MM.1S (cell line): ENCODE measurements at regions not wholly inside any gene's neighbourhood (a gene's known extent, or its start where the extent isn't known, plus 50 kb on each side); places are given as distances from the start of the nearest gene placed in this dataset.

ENCODE experiments used
- DNase-seq: peaks from one replicate; pipeline ENCODE4 v3.0.0-alpha.2; 2015
- H2AFZ ChIP-seq: fragments of 300-600 bp; sonication (generic); 2 replicates; pipeline ENCODE4 v1.6.0; 2016; ENCODE audit warnings: antibody characterized with exemption, low read length
- H3F3A ChIP-seq: fragments of 300-600 bp; sonication (generic); 2 replicates; pipeline ENCODE4 v1.6.1; 2016; ENCODE audit warnings: mild to moderate bottlenecking, antibody characterized with exemption, low read length, moderate library complexity, mixed read lengths; ENCODE audit not compliant: insufficient read depth
- H3K27ac ChIP-seq: fragments of 300-600 bp; sonication (generic); 2 replicates; pipeline ENCODE4 v1.5.1; 2016; ENCODE audit warnings: mild to moderate bottlenecking, low read length
- H3K27me3 ChIP-seq: fragments of 300-600 bp; sonication (generic); replicated peaks from 2 replicates; pipeline ENCODE4 v1.6.0; 2016; ENCODE audit warnings: low read length; ENCODE audit not compliant: insufficient read depth
- H3K36me3 ChIP-seq: fragments of 300-600 bp; sonication (generic); replicated peaks from 2 replicates; pipeline ENCODE4 v1.6.1; 2016; ENCODE audit warnings: mild to moderate bottlenecking, low read length, mixed read lengths; ENCODE audit not compliant: insufficient read depth
- H3K4me1 ChIP-seq: fragments of 300-600 bp; sonication (generic); 2 replicates; pipeline ENCODE4 v1.6.1; 2016; ENCODE audit warnings: low read length, mixed read lengths
- H3K4me2 ChIP-seq: fragments of 300-600 bp; sonication (generic); 2 replicates; pipeline ENCODE4 v1.6.0; 2016; ENCODE audit warnings: low read depth, low read length
- H3K4me3 ChIP-seq: fragments of 300-600 bp; sonication (generic); 2 replicates; pipeline ENCODE4 v1.5.1; 2016; ENCODE audit warnings: low read length, mixed read lengths
- H3K79me2 ChIP-seq: fragments of 300-600 bp; sonication (generic); 2 replicates; pipeline ENCODE4 v1.6.1; 2016; ENCODE audit warnings: mixed run types, low read length, mixed read lengths
- H3K9ac ChIP-seq: fragments of 300-600 bp; sonication (generic); 2 replicates; pipeline ENCODE4 v1.6.1; 2016; ENCODE audit warnings: low read length, mixed read lengths
- H3K9me2 ChIP-seq: fragments of 300-600 bp; sonication (generic); replicated peaks from 2 replicates; pipeline ENCODE4 v1.6.1; 2016; ENCODE audit warnings: mild to moderate bottlenecking, low read length, mixed read lengths; ENCODE audit not compliant: insufficient read depth
- H3K9me3 ChIP-seq: fragments of 300-600 bp; sonication (generic); replicated peaks from 2 replicates; pipeline ENCODE4 v1.6.1; 2016; ENCODE audit warnings: mild to moderate bottlenecking, low read length, mixed read lengths; ENCODE audit not compliant: insufficient read depth
- H4K20me1 ChIP-seq: fragments of 300-600 bp; sonication (generic); 2 replicates; pipeline ENCODE4 v1.6.1; 2016; ENCODE audit warnings: mild to moderate bottlenecking, low read length, moderate library complexity, mixed read lengths; ENCODE audit not compliant: insufficient read depth
- EZH2 ChIP-seq: fragments of 300-600 bp; sonication (generic); optimal IDR thresholded peaks from 2 replicates; pipeline ENCODE3; 2017; ENCODE audit warnings: low read depth, mild to moderate bottlenecking, antibody characterized with exemption, low read length, mixed read lengths
- EZH2phosphoT487 ChIP-seq: fragments of 300-600 bp; sonication (generic); IDR thresholded peaks from 2 replicates; pipeline ENCODE4 v1.6.1; 2018; ENCODE audit warnings: antibody characterized with exemption, low read length
- TF ChIP-seq, protein P1 (sequence below): fragments of 300-600 bp; sonication (generic); IDR thresholded peaks from 2 replicates; pipeline ENCODE4 v1.5.1; 2016; ENCODE audit warnings: antibody characterized with exemption, low read length, mixed read lengths

DNA sequence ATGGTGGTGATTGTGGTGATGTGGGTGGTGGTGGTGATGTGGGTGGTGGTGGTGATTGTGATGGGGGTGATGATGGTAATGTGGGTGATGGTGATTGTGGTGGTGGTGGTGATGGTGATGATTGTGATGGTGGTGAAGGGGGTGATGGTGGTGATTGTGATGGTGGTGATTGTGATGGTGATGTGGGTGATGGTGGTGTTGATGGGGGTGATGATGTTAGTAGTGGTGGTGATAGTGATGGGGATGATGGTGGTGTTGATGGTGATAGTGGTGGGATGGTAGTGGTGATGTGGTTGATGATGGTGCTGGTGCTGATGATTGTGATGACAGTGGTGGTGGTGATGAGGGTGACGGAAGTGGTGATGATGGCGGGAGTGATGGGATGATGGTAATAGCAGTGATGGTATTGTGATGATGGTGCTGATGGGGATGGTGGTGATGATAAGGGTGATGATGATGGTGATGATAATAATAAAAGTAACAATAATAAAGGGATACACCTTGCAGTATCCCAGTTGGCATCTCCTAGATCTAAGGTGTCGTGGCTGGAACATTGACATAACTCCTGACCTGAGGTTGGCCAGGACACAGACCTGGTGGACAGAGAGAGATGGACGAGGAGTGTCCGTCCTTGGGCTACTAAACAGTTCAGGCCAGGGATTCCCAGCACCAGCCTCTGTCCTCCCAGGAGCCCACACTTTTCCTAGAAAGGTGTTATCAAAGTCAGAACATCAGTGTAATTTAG, 344.5 kb downstream of the SEC14L1 start:
- no peaks in the 10 kb centered on the region for H3K27me3 ChIP-seq
- H2AFZ ChIP-seq, result no peak overlapping the region
- TF ChIP-seq EZH2phosphoT487 (no peak), EZH2 (no peak)
- TF ChIP-seq, protein P1, sequence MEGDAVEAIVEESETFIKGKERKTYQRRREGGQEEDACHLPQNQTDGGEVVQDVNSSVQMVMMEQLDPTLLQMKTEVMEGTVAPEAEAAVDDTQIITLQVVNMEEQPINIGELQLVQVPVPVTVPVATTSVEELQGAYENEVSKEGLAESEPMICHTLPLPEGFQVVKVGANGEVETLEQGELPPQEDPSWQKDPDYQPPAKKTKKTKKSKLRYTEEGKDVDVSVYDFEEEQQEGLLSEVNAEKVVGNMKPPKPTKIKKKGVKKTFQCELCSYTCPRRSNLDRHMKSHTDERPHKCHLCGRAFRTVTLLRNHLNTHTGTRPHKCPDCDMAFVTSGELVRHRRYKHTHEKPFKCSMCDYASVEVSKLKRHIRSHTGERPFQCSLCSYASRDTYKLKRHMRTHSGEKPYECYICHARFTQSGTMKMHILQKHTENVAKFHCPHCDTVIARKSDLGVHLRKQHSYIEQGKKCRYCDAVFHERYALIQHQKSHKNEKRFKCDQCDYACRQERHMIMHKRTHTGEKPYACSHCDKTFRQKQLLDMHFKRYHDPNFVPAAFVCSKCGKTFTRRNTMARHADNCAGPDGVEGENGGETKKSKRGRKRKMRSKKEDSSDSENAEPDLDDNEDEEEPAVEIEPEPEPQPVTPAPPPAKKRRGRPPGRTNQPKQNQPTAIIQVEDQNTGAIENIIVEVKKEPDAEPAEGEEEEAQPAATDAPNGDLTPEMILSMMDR, result no peak
- H3K9ac ChIP-seq, result no peak overlapping the region
- DNase-seq, result no peak
- no peak overlapping the region for H3K4me2 ChIP-seq
- no peaks in the 10 kb centered on the region for H4K20me1 ChIP-seq
- H3K9me3 ChIP-seq, result no peaks in the 10 kb centered on the region
- H3K4me3 ChIP-seq, result no peak overlapping the region
- H3K27ac ChIP-seq, result no peak overlapping the region
- no peaks in the 10 kb centered on the region for H3K4me1 ChIP-seq
- H3F3A ChIP-seq, result no peaks in the 10 kb centered on the region
- peaks cover 53% of the 10 kb centered on the region for H3K79me2 ChIP-seq
- no peaks in the 10 kb centered on the region for H3K36me3 ChIP-seq
- H3K9me2 ChIP-seq, result no peaks in the 10 kb centered on the region

DNA sequence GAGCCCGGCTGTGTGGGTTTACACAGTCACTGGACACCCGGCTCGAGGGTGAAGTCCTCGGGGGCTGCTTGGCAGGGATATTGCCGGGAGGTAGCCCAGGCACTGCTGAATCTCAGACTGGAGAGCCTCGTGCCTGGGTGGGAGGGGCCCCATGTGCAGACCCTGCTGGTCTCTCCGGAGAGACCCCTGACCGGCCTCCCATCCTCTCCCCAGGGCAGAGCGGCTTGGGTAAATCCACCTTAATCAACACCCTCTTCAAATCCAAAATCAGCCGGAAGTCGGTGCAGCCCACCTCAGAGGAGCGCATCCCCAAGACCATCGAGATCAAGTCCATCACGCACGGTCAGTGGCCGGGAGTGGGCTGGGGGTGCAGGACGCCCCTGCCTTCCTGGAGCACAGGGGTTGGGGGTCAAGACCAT, 346.5 kb downstream of the SEC14L1 start:
- Histone ChIP-seq H3K27me3 (no peaks in the 10 kb centered on the region), H3K4me3 (no peak overlapping the region), H3K9ac (no peak overlapping the region), H3K4me1 (peaks cover 2% of the 10 kb centered on the region), H3K4me2 (no peak overlapping the region), H3K9me3 (no peaks in the 10 kb centered on the region), H3K36me3 (no peaks in the 10 kb centered on the region), H3K9me2 (no peaks in the 10 kb centered on the region), H2AFZ (no peak overlapping the region), H3F3A (peaks cover 5% of the 10 kb centered on the region; the same call in 1 of the 2 replicates), H4K20me1 (no peaks in the 10 kb centered on the region), H3K79me2 (peaks cover 38% of the 10 kb centered on the region), H3K27ac (no peak overlapping the region)
- DNase-seq, result no peak
- TF ChIP-seq EZH2 (no peak), EZH2phosphoT487 (no peak)
- TF ChIP-seq, protein P1, result no peak

DNA sequence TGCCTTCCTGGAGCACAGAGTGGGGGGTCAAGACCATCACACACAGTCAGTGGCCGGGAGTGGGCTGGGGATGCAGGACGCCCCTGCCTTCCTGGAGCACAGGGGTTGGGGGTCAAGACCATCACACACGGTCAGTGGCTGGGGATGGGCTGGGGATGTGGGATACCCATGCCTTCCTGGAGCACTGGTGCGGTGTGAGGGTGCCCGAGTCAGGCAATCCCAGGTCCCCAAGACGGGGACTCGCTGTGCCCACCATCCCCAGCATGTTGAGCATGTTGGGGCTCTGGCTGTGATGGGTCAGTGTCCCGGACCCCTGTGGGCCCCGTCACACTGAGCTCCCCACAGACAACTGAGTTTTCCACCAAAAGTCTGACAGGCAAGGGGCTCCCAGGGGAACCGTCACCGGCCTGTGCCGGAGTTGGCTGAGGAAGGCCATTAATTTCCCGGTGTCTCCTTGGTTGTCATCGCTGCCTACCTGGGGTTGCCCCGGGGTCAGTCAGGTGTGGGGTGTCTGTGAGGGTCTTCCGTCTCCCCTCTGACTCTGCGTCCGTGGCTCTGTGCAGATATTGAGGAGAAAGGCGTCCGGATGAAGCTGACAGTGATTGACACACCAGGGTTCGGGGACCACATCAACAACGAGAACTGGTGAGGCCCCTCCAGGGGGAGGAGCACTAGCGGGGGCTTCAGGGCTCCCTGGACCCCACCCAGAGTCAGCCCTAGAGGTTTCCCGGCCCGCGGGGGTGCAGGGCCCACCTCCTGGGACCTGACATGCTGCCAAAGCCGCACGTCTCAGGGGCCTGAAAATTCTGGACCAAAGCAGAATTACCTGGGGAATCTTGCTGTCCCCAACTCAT, 347.1 kb downstream of the SEC14L1 start:
- Histone ChIP-seq H3K4me2 (no peak overlapping the region), H3F3A (peaks cover 5% of the 10 kb centered on the region; the same call in 1 of the 2 replicates), H3K27ac (no peak overlapping the region), H3K9ac (no peak overlapping the region), H3K79me2 (peaks cover 35% of the 10 kb centered on the region), H3K4me3 (no peak overlapping the region), H4K20me1 (no peaks in the 10 kb centered on the region), H3K36me3 (no peaks in the 10 kb centered on the region), H3K4me1 (peaks cover 6% of the 10 kb centered on the region), H2AFZ (no peak overlapping the region), H3K9me2 (no peaks in the 10 kb centered on the region), H3K27me3 (no peaks in the 10 kb centered on the region), H3K9me3 (no peaks in the 10 kb centered on the region)
- TF ChIP-seq, protein P1, result no peak
- TF ChIP-seq EZH2phosphoT487 (no peak), EZH2 (no peak)
- DNase-seq, result no peak
